LNCAP (cell line): ENCODE measurements at regions not wholly inside any gene's neighbourhood (a gene's known extent, or its start where the extent isn't known, plus 50 kb on each side); places are given as distances from the start of the nearest gene placed in this dataset.

ENCODE experiments used
- TF ChIP-seq, protein P1 (sequence below): fragments of 450-650 bp; IDR thresholded peaks from 2 replicates; pipeline ENCODE4 v1.5.1; 2017; ENCODE audit warnings: mild to moderate bottlenecking

DNA sequence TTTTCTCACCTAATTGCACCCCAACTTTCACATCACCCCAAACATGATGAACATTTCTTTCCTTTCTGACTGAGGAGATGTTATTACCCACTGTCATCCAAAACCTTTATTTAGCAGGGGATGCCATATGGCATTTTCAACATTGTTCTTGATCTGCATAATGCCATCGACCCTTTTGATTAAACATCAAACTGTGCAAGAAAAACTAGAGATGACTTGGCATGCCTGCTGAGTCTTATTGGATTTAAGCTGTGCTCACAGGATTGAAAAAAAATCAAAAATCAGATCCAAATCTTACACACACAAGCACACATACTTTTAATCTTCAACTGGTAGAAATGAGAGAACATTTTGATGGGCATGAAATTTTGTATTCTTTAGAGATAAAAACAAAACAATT lies 536.0 kb downstream of the TMX3 start:
- TF ChIP-seq, protein P1, sequence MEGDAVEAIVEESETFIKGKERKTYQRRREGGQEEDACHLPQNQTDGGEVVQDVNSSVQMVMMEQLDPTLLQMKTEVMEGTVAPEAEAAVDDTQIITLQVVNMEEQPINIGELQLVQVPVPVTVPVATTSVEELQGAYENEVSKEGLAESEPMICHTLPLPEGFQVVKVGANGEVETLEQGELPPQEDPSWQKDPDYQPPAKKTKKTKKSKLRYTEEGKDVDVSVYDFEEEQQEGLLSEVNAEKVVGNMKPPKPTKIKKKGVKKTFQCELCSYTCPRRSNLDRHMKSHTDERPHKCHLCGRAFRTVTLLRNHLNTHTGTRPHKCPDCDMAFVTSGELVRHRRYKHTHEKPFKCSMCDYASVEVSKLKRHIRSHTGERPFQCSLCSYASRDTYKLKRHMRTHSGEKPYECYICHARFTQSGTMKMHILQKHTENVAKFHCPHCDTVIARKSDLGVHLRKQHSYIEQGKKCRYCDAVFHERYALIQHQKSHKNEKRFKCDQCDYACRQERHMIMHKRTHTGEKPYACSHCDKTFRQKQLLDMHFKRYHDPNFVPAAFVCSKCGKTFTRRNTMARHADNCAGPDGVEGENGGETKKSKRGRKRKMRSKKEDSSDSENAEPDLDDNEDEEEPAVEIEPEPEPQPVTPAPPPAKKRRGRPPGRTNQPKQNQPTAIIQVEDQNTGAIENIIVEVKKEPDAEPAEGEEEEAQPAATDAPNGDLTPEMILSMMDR: no peak

DNA sequence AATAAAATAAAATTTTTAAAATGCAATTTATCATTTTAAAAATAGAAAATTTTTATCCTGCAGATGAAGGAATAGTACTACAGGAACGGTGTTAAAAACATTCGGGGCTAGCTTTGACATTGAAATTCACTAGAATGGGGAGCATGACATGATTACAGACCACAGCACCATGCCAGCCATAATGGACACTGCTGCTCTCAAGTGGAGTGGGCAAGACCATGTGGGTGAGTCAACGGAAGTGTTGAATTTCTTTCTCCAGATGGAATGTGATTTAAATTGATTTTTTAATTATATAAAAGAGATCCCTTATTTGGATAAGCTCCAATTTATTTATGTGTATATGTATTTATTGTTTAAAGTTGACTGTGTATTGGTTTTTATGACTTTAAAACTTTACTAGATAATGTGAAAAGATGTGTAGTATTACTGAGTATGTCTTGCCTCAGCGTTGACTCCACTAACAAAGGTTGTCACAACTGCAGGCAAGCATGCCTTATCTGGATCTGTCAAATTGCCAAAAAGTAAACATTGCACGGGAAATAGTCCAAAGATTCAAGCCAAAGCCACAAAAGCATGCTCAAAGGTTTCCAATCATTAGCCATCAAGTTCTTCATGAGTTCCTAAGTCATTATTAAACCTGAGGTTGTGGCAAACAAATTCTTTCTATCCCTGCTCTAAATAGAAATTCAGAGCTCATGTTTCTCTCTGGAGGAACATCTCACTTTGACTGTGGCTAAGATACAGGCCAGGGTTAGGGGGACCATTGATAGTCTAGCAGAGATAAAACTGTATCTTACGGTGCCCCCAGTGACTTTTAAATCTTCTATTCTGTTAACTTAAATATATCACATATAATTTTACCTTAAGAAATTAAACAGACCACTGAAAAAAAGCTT lies 536.9 kb downstream of the TMX3 start:
- TF ChIP-seq, protein P1: no peak

DNA sequence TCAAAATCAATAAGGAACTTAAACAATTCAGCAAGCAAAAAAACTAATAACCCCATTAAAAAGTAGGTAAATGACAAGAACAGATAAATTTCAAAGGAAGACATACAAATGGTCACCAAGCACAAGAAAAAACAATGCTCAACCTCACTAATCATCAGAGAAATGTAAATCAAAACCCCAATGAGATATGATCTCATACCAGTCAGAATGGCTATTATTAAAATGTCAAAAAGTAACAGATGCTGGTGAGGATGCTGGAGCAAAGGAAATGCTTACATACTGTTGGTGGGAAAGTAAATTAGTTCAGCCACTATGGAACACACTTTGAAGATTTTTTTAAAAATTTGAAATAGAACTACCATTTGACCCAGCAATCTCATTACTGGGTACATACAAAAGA lies 538.0 kb downstream of the TMX3 start:
- TF ChIP-seq, protein P1: no peak

DNA sequence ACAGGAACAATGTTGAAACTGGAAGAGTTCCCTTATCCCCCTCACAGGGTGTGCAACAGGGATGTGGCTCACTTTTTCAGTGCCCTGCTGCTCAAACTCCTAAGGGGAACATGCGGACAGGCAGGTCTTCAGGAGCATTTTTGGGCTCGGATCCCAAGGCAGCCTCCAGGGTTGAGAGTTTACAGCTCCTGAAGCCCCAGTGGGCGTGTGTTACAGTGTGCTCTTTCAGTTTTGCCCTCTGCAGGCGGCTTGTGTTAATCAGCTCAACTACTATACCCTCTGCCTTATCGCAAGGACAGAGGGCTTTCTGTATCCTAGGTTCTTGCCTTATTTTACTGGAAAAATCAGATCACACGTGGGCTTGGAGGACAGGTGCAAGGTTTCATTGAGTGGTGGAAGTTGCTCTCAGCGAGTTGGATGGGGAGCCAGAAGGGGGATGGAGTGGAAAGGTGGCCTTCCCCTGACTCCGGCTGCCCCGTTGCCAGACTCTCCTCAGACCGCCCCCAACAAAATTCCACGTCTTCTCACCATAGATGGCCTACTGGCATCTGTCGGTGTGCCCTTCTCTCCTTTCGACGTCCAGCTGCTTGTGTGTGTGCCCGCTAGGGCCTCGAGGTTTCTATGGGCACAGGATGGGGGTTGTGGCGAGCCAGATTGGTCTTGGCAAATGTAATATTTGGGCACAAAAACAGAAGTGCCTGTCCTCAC lies 541.9 kb downstream of the TMX3 start:
- TF ChIP-seq, protein P1: no peak

DNA sequence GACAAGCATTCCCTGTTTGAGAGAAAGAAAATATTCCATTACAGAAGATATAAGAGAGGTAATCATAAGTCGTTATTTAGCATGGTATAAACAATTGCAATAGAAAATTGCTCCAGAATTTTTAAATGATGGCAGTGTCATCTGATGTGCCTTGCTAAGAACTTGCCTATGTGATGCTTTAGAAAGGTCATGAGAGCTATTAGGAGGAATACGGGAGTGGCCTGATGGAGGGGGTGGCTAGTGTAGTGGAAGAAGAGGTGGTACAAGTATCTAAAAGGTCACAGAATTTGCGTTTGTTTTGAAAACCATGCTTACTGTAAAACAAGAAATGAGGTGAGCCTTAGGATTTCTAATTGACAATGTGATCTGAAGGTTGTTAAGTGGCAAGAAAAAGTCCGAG lies 550.0 kb downstream of the TMX3 start:
- TF ChIP-seq, protein P1: no peak

DNA sequence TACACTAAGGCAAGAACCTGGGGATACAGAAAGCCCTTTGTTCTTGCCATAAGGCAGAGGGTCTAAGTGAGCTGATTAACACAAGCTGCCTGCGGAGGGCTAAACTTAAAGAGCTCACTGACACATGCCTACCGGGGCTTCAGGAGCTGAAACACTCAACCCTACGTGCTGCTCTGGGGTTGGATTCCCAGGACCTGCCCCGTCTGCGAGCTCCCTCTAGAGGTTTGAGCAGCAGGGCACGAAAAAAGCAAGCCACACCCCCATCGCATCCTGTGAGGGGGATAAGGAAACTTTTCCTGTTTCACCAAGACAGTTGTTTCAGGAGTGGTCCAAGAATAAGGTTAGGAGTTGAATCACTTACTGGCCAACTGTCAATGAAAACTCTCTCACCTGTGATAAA lies 562.1 kb downstream of the TMX3 start:
- TF ChIP-seq, protein P1: no peak

DNA sequence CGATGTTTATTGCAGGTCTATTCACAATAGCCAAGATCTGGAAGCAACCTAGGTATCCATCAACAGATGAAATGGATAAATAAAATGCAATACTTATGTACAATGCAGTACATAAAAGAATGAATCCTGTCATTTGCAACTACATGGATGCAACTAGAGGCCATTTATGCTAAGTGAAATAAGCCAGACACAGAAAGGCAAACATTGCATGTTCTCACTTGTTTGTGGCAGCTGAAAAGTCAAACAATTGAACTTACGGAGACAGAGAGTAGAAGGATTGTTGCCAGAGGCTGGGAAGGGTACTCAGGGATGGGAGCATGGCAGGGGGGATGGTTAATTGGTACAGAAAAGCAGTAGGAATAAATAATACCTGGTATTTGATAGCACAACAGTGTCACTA lies 563.9 kb downstream of the TMX3 start:
- TF ChIP-seq, protein P1: no peak
